ENCODE measurements at regions not wholly inside any gene's neighbourhood (a gene's known extent, or its start where the extent isn't known, plus 50 kb on each side); places are given as distances from the start of the nearest gene placed in this dataset.

GRCh38 chr18:51463483-51464136 is 266.1 kb upstream of the MEX3C start:
- no peak for TF ChIP-seq CTCF (conservative IDR thresholded peaks at IDR 0.05 in 1 of 2, IDR thresholded peaks at IDR 0.05 in 1 of 2; ENCODE audit: low read depth in 1 of 2, low read length in 2 of 2)
- no peak for TF ChIP-seq EZH2 (IDR thresholded peaks at IDR 0.05; ENCODE audit: low read length, missing control alignments)

Data from fibroblast of lung (primary cell).